A673 (cell line): ENCODE measurements at regions not wholly inside any gene's neighbourhood (a gene's known extent, or its start where the extent isn't known, plus 50 kb on each side); places are given as distances from the start of the nearest gene placed in this dataset.

Experiments
- CTCF ChIP-seq: fragments of 300-800, 200-600 bp; sonication (generic); conservative IDR thresholded peaks from 2 replicates; pipeline ENCODE4 v1.5.1; 2017; ENCODE audit warnings: low read depth, mild to moderate bottlenecking, antibody characterized with exemption, low read length, moderate library complexity, mixed read lengths
- EZH2 ChIP-seq: fragments of 200-600 bp; sonication (generic); IDR thresholded peaks from 2 replicates; pipeline ENCODE4 v1.6.1; 2017; ENCODE audit warnings: borderline replicate concordance, low read depth, mild to moderate bottlenecking, mixed read lengths, antibody characterized with exemption, low read length; ENCODE audit not compliant: poor library complexity, severe bottlenecking

GRCh38 chr6:6466967-6467761 is 121.4 kb upstream of the LY86 start:
- no peak for TF ChIP-seq CTCF
- no peak for TF ChIP-seq EZH2
